ENCODE measurements at regions not wholly inside any gene's neighbourhood (a gene's known extent, or its start where the extent isn't known, plus 50 kb on each side); places are given as distances from the start of the nearest gene placed in this dataset.

- Histone ChIP-seq H3K27ac (ENCODE audit: low read depth in 1 of 2, low read length in 2 of 2) (no peak overlapping the region), H3K4me1 (ENCODE audit: control insufficient read depth in 4 of 4, insufficient read depth in 4 of 4, low read length in 3 of 4) (no peaks in the 10 kb centered on the region), H3K9me3 (ENCODE audit: control insufficient read depth in 4 of 4, low read length in 3 of 4) (peaks cover 0 to 5% (median 3%) of the 10 kb centered on the region in 4 donors), H3K36me3 (ENCODE audit: control insufficient read depth in 4 of 4, insufficient read depth in 3 of 4, low read depth in 1 of 4, low read length in 3 of 4) (no peaks in the 10 kb centered on the region), H3K4me3 (ENCODE audit: low read depth in 1 of 3, low read length in 3 of 3) (no peak overlapping the region), H3K9ac (ENCODE audit: low read depth in 1 of 2, low read length in 2 of 2) (no peak overlapping the region), H3K27me3 (ENCODE audit: control insufficient read depth in 4 of 4, insufficient read depth in 4 of 4, low read length in 3 of 4) (no peaks in the 10 kb centered on the region)
- peak; percentile 13 for DNase-seq (ENCODE audit: low spot score)
- WGBS = 75% methylated on average over 10 of the region's 10 CpGs
- no peak for TF ChIP-seq SP1 (IDR thresholded peaks at IDR 0.05)
- TF ChIP-seq ZBTB33 (IDR thresholded peaks at IDR 0.05) = no peak
- TF ChIP-seq FOXA1 (IDR thresholded peaks at IDR 0.05) = no peak
- TF ChIP-seq FOXA2 (IDR thresholded peaks at IDR 0.05) = no peak
- no peak for TF ChIP-seq RAD21 (IDR thresholded peaks at IDR 0.05)
- TF ChIP-seq CTCF (IDR thresholded peaks at IDR 0.05; ENCODE audit: low read depth, low read length, missing input control) = no peak
- no peak for TF ChIP-seq HNF4G (IDR thresholded peaks at IDR 0.05)
- no peak for TF ChIP-seq HNF4A (conservative IDR thresholded peaks at IDR 0.05)
- TF ChIP-seq EGR1 (IDR thresholded peaks at IDR 0.05; ENCODE audit: low read depth in 2 of 2) = no peak
- TF ChIP-seq NR2F2 (IDR thresholded peaks at IDR 0.05) = no peak
- TF ChIP-seq JUND (IDR thresholded peaks at IDR 0.05) = no peak
- TF ChIP-seq ATF3 (IDR thresholded peaks at IDR 0.05) = no peak
- no peak for TF ChIP-seq TAF1 (conservative IDR thresholded peaks at IDR 0.05)
- no peak for TF ChIP-seq MAX (IDR thresholded peaks at IDR 0.05)
- no peak for TF ChIP-seq REST (IDR thresholded peaks at IDR 0.05)
- TF ChIP-seq YY1 (IDR thresholded peaks at IDR 0.05) = no peak
- TF ChIP-seq RXRA (IDR thresholded peaks at IDR 0.05) = no peak
- no peak for TF ChIP-seq GABPA (IDR thresholded peaks at IDR 0.05 in 1 of 2, conservative IDR thresholded peaks at IDR 0.05 in 1 of 2)
Observed at GRCh38 chr10:47237316-47238260, 62.4 kb upstream of the GDF10 start.

Measured in liver (tissue), 8 donors.